OCI-LY3 (cell line): ENCODE measurements at regions not wholly inside any gene's neighbourhood (a gene's known extent, or its start where the extent isn't known, plus 50 kb on each side); places are given as distances from the start of the nearest gene placed in this dataset.

ENCODE experiments used
- H2AFZ ChIP-seq: fragments of 200-600, 300-600 bp; shearing (Covaris generic); 2 replicates; pipeline ENCODE4 v1.6.0; 2014; ENCODE audit warnings: antibody characterized with exemption, low read depth, low read length
- H3K27ac ChIP-seq: fragments of 200-600, 300-600 bp; sonication (generic); 2 replicates; pipeline ENCODE4 v1.5.1; 2014; ENCODE audit warnings: mild to moderate bottlenecking, low read length, moderate library complexity, mixed read lengths
- H3K27me3 ChIP-seq: fragments of 200-600, 300-600 bp; sonication (generic); 2 replicates; pipeline ENCODE4 v1.6.1; 2014; ENCODE audit warnings: low read depth, low read length, mixed read lengths
- H3K36me3 ChIP-seq: fragments of 200-600, 300-600 bp; sonication (generic); replicated peaks from 2 replicates; pipeline ENCODE3; 2014; ENCODE audit warnings: low read depth, low read length, mixed read lengths
- H3K4me1 ChIP-seq: fragments of 300-600, 200-600 bp; sonication (generic); 2 replicates; pipeline ENCODE4 v1.6.1; 2014; ENCODE audit warnings: low read length, mixed read lengths
- H3K4me2 ChIP-seq: fragments of 200-600, 300-600 bp; sonication (generic); 2 replicates; pipeline ENCODE4 v1.6.1; 2014; ENCODE audit warnings: low read length, mixed read lengths
- H3K4me3 ChIP-seq: fragments of 300-600, 200-600 bp; sonication (generic); 2 replicates; pipeline ENCODE4 v1.5.1; 2014; ENCODE audit warnings: antibody characterized with exemption, mild to moderate bottlenecking, low read length, moderate library complexity
- H3K79me2 ChIP-seq: fragments of 300-600, 200-600 bp; shearing (Covaris generic); 2 replicates; pipeline ENCODE4 v1.6.1; 2014; ENCODE audit warnings: mild to moderate bottlenecking, low read length, mixed read lengths
- H3K9ac ChIP-seq: fragments of 300-600, 200-600 bp; shearing (Covaris generic); 2 replicates; pipeline ENCODE4 v1.6.0; 2014; ENCODE audit warnings: mild to moderate bottlenecking, low read length, moderate library complexity
- H3K9me3 ChIP-seq: fragments of 200-600, 300-600 bp; shearing (Covaris generic); 2 replicates; pipeline ENCODE4 v1.6.1; 2014; ENCODE audit warnings: low read length, mixed read lengths; ENCODE audit not compliant: insufficient read depth
- H4K20me1 ChIP-seq: fragments of 200-600, 300-600 bp; sonication (generic); 2 replicates; pipeline ENCODE4 v1.6.1; 2016; ENCODE audit warnings: low read length, mixed read lengths; ENCODE audit not compliant: insufficient read depth
- EZH2phosphoT487 ChIP-seq: fragments of 200-600 bp; shearing (Covaris generic); IDR thresholded peaks from 2 replicates; pipeline ENCODE4 v1.6.1; 2018; ENCODE audit warnings: antibody characterized with exemption, mixed run types, low read depth
- TF ChIP-seq, protein P1 (sequence below): fragments of 200-600, 300-600 bp; sonication (generic); IDR thresholded peaks from 2 replicates; pipeline ENCODE4 v1.5.1; 2014; ENCODE audit warnings: antibody characterized with exemption, low read length, low read depth

DNA sequence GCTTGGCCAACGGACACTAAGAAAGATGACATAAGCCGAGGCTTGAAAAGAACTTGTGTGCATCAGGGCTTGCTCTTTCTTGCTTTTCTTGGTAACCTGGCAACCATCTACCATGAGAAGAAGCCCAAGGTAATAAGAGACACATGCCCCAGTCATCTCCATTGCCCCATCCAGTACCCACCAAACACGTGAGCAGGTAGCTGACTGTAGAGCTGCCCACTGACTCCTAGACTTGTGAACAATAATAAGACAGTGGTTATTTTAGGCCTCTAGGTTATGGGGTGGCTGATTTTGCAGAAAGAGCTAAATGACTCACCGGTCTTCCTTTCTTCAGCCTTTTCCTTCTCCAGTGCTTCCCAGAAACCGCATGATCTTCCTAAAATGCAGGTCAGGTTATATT lies 105.0 kb upstream of the JUN start:
- TF ChIP-seq, protein P1, sequence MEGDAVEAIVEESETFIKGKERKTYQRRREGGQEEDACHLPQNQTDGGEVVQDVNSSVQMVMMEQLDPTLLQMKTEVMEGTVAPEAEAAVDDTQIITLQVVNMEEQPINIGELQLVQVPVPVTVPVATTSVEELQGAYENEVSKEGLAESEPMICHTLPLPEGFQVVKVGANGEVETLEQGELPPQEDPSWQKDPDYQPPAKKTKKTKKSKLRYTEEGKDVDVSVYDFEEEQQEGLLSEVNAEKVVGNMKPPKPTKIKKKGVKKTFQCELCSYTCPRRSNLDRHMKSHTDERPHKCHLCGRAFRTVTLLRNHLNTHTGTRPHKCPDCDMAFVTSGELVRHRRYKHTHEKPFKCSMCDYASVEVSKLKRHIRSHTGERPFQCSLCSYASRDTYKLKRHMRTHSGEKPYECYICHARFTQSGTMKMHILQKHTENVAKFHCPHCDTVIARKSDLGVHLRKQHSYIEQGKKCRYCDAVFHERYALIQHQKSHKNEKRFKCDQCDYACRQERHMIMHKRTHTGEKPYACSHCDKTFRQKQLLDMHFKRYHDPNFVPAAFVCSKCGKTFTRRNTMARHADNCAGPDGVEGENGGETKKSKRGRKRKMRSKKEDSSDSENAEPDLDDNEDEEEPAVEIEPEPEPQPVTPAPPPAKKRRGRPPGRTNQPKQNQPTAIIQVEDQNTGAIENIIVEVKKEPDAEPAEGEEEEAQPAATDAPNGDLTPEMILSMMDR: no peak
- no peak for TF ChIP-seq EZH2phosphoT487
- Histone ChIP-seq H3K27me3 (no peaks in the 10 kb centered on the region), H3K4me3 (no peak overlapping the region), H3K9me3 (no peaks in the 10 kb centered on the region), H3K4me2 (no peak overlapping the region), H3K9ac (no peak overlapping the region), H4K20me1 (no peaks in the 10 kb centered on the region), H3K36me3 (no peaks in the 10 kb centered on the region), H2AFZ (no peak overlapping the region), H3K79me2 (no peaks in the 10 kb centered on the region), H3K4me1 (peaks cover 21% of the 10 kb centered on the region), H3K27ac (no peak overlapping the region)

DNA sequence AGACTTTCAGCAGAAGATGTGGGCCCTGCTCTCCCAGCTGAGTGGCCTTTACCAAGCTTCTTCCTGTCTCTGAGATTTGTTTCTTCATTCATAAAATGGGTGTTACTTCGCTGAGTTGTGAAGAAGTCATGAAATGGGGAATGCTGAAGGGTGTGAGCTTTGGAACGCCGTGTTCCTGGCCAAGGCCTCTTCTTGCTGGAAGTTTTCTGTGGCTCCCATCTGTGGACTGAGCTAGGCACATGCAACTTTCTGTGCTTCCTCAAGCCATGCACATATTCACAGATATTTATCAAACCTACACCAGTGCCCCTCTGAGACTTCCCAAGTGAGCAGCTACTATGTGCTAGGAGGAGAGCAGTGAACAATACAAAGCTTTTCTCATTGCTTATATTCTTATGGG lies 106.3 kb upstream of the JUN start:
- TF ChIP-seq, protein P1: no peak
- TF ChIP-seq EZH2phosphoT487: no peak
- Histone ChIP-seq H2AFZ (no peak overlapping the region), H3K4me2 (no peak overlapping the region), H3K4me3 (no peak overlapping the region), H3K79me2 (no peaks in the 10 kb centered on the region), H3K4me1 (peaks cover 8% of the 10 kb centered on the region), H3K27ac (no peak overlapping the region), H4K20me1 (no peaks in the 10 kb centered on the region), H3K9me3 (no peaks in the 10 kb centered on the region), H3K36me3 (no peaks in the 10 kb centered on the region), H3K27me3 (no peaks in the 10 kb centered on the region), H3K9ac (no peak overlapping the region)

DNA sequence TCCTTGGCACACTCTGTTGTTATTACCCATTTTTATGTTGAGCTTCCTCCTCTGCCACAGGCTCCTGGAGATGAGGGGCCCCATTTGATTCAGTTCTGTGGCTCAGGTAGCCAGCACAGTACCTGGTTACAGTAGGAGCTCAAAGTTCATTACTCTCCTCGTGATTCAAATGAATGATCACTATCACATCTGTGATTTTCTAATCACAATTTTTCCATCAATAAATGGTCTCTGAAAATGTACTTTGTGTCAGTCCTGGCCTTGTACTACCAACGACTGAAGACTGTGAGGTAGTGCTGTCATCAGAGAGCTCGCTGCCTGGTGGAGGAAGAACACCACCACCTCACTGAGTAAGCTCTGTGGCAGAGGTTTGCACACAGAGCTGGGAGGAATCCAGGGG lies 106.8 kb upstream of the JUN start:
- Histone ChIP-seq H3K9me3 (no peaks in the 10 kb centered on the region), H3K27me3 (no peaks in the 10 kb centered on the region), H3K4me3 (no peak overlapping the region), H4K20me1 (no peaks in the 10 kb centered on the region), H3K9ac (no peak overlapping the region), H3K36me3 (no peaks in the 10 kb centered on the region), H3K79me2 (no peaks in the 10 kb centered on the region), H3K27ac (no peak overlapping the region), H3K4me2 (no peak overlapping the region), H2AFZ (no peak overlapping the region), H3K4me1 (peaks cover 3% of the 10 kb centered on the region)
- TF ChIP-seq EZH2phosphoT487: no peak
- TF ChIP-seq, protein P1: no peak

DNA sequence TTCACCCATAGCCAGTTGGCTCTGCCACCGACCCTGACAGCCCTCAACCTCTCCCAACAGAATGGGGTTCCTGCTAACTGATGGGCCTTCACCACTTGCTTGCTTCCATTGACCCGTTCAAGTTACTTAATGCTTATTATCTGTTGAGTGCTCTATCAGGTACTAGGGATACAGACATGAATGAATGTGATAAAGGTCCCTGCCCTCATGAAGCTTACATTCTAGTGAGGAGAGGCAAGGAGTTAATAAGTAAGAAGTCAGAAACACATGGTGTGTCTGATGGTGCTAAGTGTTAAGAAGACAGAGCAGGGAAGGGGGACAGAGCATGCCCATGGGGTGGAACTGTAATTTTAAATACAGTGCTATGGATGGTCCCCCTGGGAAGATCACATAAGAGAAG lies 107.5 kb upstream of the JUN start:
- no peak for TF ChIP-seq EZH2phosphoT487
- TF ChIP-seq, protein P1: no peak
- Histone ChIP-seq H4K20me1 (no peaks in the 10 kb centered on the region), H3K27me3 (no peaks in the 10 kb centered on the region), H2AFZ (no peak overlapping the region), H3K4me3 (no peak overlapping the region), H3K36me3 (no peaks in the 10 kb centered on the region), H3K9me3 (no peaks in the 10 kb centered on the region), H3K4me2 (no peak overlapping the region), H3K9ac (no peak overlapping the region), H3K79me2 (no peaks in the 10 kb centered on the region), H3K4me1 (no peaks in the 10 kb centered on the region), H3K27ac (no peak overlapping the region)
